Cardiac fibroblast (primary cell): ENCODE measurements at regions not wholly inside any gene's neighbourhood (a gene's known extent, or its start where the extent isn't known, plus 50 kb on each side); places are given as distances from the start of the nearest gene placed in this dataset.
A peak's percentile ranks its signal among the peaks of the same experiment; 100 is the strongest.

Experiments
- DNase-seq, 2 donors: peaks; one replicate each; pipeline versions ENCODE4 v3.0.0 to v3.0.0-alpha.2; 2010; ENCODE audit warnings: low read depth in 2 of 2
- H3K4me3 ChIP-seq, 2 donors: replicated peaks in 1 of 2; 1 replicate in 1 of 2; 2 replicates in 1 of 2; pipeline ENCODE4 v1.5.1; 2011; ENCODE audit warnings: low read depth in 2 of 2, low read length in 2 of 2, mild to moderate bottlenecking in 2 of 2, moderate library complexity in 1 of 2
- CTCF ChIP-seq: IDR thresholded peaks from one replicate; pipeline ENCODE4 v1.5.1; 2011; ENCODE audit warnings: low read depth, mild to moderate bottlenecking, low read length, inconsistent platforms

GRCh38 chr13:63699948-63700347 lies 2284.3 kb upstream of the PCDH20 start:
- no peak overlapping the region for H3K4me3 ChIP-seq
- no peak for DNase-seq
- no peak for TF ChIP-seq CTCF

- H3K4me3 ChIP-seq, result no peak overlapping the region
- peak; percentile 16 to 52 for DNase-seq
- no peak for TF ChIP-seq CTCF
Measured at GRCh38 chr13:63696055-63696454, 2280.4 kb upstream of the PCDH20 start.

DNA sequence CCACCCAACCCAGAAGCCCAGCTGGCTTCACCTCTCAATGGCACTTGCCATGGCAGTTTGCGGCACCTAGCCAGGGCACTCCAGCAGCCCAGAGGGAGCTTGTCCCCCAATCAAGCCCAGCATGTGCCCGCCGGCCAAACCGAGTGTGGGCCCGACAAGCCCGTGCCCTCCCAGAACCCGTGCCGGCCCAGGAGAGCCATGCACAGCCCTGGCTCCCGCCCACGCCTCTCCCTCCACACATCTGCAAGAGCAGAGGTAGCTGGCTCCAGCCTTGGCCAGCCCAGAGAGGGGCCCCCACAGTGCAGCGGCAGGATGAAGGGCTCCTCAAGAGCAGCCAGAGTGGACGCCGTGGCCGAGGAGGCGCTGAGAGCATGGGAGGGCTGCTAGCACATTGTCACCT lies 2278.0 kb upstream of the PCDH20 start:
- H3K4me3 ChIP-seq, result no peak overlapping the region
- no peak for TF ChIP-seq CTCF
- no peak for DNase-seq

- no peak for DNase-seq
- no peak for TF ChIP-seq CTCF
- H3K4me3 ChIP-seq, result no peak overlapping the region
Measured at GRCh38 chr13:63691474-63691873, 2275.8 kb upstream of the PCDH20 start.

DNA sequence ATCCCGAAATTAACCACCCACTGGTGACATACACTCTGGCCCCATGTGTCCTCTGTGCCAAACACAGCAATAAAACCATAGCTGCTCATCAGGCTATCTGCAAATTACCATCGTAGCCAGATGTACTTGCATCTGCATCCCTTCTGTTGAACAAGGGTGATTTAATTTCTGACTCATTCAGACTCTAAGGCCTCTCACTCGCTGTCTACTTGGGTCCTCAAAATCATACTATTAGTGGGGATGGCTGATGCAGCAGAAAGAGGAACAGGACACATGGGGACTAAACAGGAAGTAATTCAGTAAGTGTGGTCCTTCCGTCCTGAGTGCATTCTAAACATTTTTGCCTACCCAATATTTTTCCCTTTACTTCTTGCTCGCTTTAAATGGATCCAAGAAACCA lies 2275.0 kb upstream of the PCDH20 start:
- no peak overlapping the region for H3K4me3 ChIP-seq
- no peak for TF ChIP-seq CTCF
- DNase-seq, result no peak

- no peak for DNase-seq
- no peak overlapping the region for H3K4me3 ChIP-seq
- no peak for TF ChIP-seq CTCF
Measured at GRCh38 chr13:63684822-63685221, 2269.2 kb upstream of the PCDH20 start.

- DNase-seq, result no peak
- H3K4me3 ChIP-seq, result no peak overlapping the region
- TF ChIP-seq CTCF, result no peak
Measured at GRCh38 chr13:63680704-63681103, 2265.1 kb upstream of the PCDH20 start.
